Fibroblast of upper back skin (primary cell): ENCODE measurements at regions not wholly inside any gene's neighbourhood (a gene's known extent, or its start where the extent isn't known, plus 50 kb on each side); places are given as distances from the start of the nearest gene placed in this dataset.

ENCODE experiments used
- DNase-seq: peaks from one replicate; pipeline ENCODE4 v3.0.0-alpha.2; 2013

GRCh38 chr11:98099371-98099770, 921.4 kb upstream of the CNTN5 start:
- no peak for DNase-seq

GRCh38 chr11:98100689-98101088, 920.1 kb upstream of the CNTN5 start:
- no peak for DNase-seq

- no peak for DNase-seq
Observed at GRCh38 chr11:98101329-98101728, 919.4 kb upstream of the CNTN5 start.

GRCh38 chr11:98104249-98104648, 916.5 kb upstream of the CNTN5 start:
- DNase-seq: no peak

- DNase-seq: no peak
Observed at GRCh38 chr11:98107736-98108135, 913.0 kb upstream of the CNTN5 start.

- DNase-seq: no peak
Observed at GRCh38 chr11:98110030-98110429, 910.7 kb upstream of the CNTN5 start.

- DNase-seq: no peak
Observed at GRCh38 chr11:98115873-98116272, 904.9 kb upstream of the CNTN5 start.

GRCh38 chr11:98130117-98130625, 890.6 kb upstream of the CNTN5 start:
- no peak for DNase-seq

- no peak for DNase-seq
Observed at GRCh38 chr11:98136357-98136756, 884.4 kb upstream of the CNTN5 start.

GRCh38 chr11:98137437-98137836, 883.3 kb upstream of the CNTN5 start:
- DNase-seq: no peak

GRCh38 chr11:98143661-98144060, 877.1 kb upstream of the CNTN5 start:
- no peak for DNase-seq

GRCh38 chr11:98153752-98154151, 867.0 kb upstream of the CNTN5 start:
- DNase-seq: no peak

GRCh38 chr11:98155696-98156095, 865.1 kb upstream of the CNTN5 start:
- no peak for DNase-seq

- DNase-seq: no peak
Observed at GRCh38 chr11:98177925-98178324, 842.8 kb upstream of the CNTN5 start.

GRCh38 chr11:98180511-98180910, 840.2 kb upstream of the CNTN5 start:
- DNase-seq: no peak

- DNase-seq: no peak
Observed at GRCh38 chr11:98180921-98181320, 839.8 kb upstream of the CNTN5 start.

GRCh38 chr11:98183034-98183433, 837.7 kb upstream of the CNTN5 start:
- DNase-seq: no peak

- DNase-seq: no peak
Observed at GRCh38 chr11:98185245-98185644, 835.5 kb upstream of the CNTN5 start.

GRCh38 chr11:98194611-98195010, 826.1 kb upstream of the CNTN5 start:
- DNase-seq: no peak

- DNase-seq: no peak
Observed at GRCh38 chr11:98195300-98195699, 825.4 kb upstream of the CNTN5 start.

- no peak for DNase-seq
Observed at GRCh38 chr11:98207086-98207485, 813.7 kb upstream of the CNTN5 start.

- DNase-seq: no peak
Observed at GRCh38 chr11:98227278-98227677, 793.5 kb upstream of the CNTN5 start.

GRCh38 chr11:98230678-98231077, 790.1 kb upstream of the CNTN5 start:
- DNase-seq: no peak

GRCh38 chr11:98234698-98235097, 786.1 kb upstream of the CNTN5 start:
- DNase-seq: no peak

GRCh38 chr11:98243897-98244296, 776.9 kb upstream of the CNTN5 start:
- no peak for DNase-seq

GRCh38 chr11:98260983-98261382, 759.8 kb upstream of the CNTN5 start:
- DNase-seq: no peak
